ENCODE measurements at regions not wholly inside any gene's neighbourhood (a gene's known extent, or its start where the extent isn't known, plus 50 kb on each side); places are given as distances from the start of the nearest gene placed in this dataset.

DNA sequence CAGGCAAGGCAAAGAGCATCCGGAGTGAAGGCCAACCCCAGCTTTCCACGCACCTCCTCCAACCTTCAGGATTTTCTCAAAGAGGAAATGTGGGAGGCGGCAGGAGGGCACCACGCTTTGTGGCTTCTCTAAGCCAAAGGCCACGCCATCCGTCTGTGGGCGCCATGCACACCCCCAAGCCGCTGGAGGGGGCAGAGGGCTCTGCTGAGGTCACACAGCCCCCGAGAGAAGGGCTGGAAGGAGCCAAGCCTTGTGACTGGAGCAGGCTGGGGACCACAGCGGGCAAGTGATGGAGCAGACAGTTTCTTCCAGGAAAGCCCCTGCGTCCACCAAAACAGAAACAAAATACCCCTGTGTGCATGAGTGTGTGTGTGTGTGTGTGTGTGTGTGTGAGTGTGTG is 527.4 kb downstream of the BRD1 start:
- H3K27ac ChIP-seq (ENCODE audit: extremely low read depth, low read depth, low read length): no peak overlapping the region
- H3K9me3 ChIP-seq (ENCODE audit: control insufficient read depth, insufficient read depth, low read depth, low read length): no peaks in the 10 kb centered on the region
- POLR2A ChIA-PET: no interaction called here
- H3K4me3 ChIP-seq (ENCODE audit: low read depth, low read length): no peak overlapping the region
- CTCF ChIA-PET: no interaction called here
- no peaks in the 10 kb centered on the region for H3K36me3 ChIP-seq (ENCODE audit: control insufficient read depth in 2 of 2, insufficient read depth in 1 of 2, low read length in 2 of 2)
- no peak for TF ChIP-seq SP2 (tag by site-specific recombination; IDR thresholded peaks at IDR 0.05)
- TF ChIP-seq, protein P1, sequence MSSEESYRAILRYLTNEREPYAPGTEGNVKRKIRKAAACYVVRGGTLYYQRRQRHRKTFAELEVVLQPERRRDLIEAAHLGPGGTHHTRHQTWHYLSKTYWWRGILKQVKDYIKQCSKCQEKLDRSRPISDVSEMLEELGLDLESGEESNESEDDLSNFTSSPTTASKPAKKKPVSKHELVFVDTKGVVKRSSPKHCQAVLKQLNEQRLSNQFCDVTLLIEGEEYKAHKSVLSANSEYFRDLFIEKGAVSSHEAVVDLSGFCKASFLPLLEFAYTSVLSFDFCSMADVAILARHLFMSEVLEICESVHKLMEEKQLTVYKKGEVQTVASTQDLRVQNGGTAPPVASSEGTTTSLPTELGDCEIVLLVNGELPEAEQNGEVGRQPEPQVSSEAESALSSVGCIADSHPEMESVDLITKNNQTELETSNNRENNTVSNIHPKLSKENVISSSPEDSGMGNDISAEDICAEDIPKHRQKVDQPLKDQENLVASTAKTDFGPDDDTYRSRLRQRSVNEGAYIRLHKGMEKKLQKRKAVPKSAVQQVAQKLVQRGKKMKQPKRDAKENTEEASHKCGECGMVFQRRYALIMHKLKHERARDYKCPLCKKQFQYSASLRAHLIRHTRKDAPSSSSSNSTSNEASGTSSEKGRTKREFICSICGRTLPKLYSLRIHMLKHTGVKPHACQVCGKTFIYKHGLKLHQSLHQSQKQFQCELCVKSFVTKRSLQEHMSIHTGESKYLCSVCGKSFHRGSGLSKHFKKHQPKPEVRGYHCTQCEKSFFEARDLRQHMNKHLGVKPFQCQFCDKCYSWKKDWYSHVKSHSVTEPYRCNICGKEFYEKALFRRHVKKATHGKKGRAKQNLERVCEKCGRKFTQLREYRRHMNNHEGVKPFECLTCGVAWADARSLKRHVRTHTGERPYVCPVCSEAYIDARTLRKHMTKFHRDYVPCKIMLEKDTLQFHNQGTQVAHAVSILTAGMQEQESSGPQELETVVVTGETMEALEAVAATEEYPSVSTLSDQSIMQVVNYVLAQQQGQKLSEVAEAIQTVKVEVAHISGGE (tag by site-specific recombination; conservative IDR thresholded peaks at IDR 0.05; ENCODE audit: low read depth): no peak
- no peak for TF ChIP-seq ZNF140 (tag by site-specific recombination; IDR thresholded peaks at IDR 0.05)
- TF ChIP-seq ZBTB17 (tag by site-specific recombination; IDR thresholded peaks at IDR 0.05): no peak
- no peak for TF ChIP-seq ZNF202 (tag by site-specific recombination; IDR thresholded peaks at IDR 0.05; ENCODE audit: borderline replicate concordance)
- TF ChIP-seq PBX3 (CRISPR knock-in tag; IDR thresholded peaks at IDR 0.05): no peak
- no peak for TF ChIP-seq ZNF404 (tag by site-specific recombination; IDR thresholded peaks at IDR 0.05)
- no peak for TF ChIP-seq ZNF175 (tag by site-specific recombination; IDR thresholded peaks at IDR 0.05)
- no peak for TF ChIP-seq WT1 (tag by site-specific recombination; IDR thresholded peaks at IDR 0.05)
- TF ChIP-seq YY2 (tag by site-specific recombination; IDR thresholded peaks at IDR 0.05): no peak
- TF ChIP-seq ZNF621 (tag by site-specific recombination; IDR thresholded peaks at IDR 0.05): no peak
- no peak for TF ChIP-seq ZNF518A (tag by site-specific recombination; conservative IDR thresholded peaks at IDR 0.05; ENCODE audit: low read depth)
- TF ChIP-seq ZNF776 (tag by site-specific recombination; IDR thresholded peaks at IDR 0.05; ENCODE audit: borderline replicate concordance): no peak
- TF ChIP-seq ATF2 (tag by site-specific recombination; IDR thresholded peaks at IDR 0.05; ENCODE audit: low read depth): no peak
- no peak for TF ChIP-seq OSR2 (tag by site-specific recombination; IDR thresholded peaks at IDR 0.05)
- H3K4me1 ChIP-seq (ENCODE audit: control insufficient read depth, insufficient read depth, low read length): no peaks in the 10 kb centered on the region

DNA sequence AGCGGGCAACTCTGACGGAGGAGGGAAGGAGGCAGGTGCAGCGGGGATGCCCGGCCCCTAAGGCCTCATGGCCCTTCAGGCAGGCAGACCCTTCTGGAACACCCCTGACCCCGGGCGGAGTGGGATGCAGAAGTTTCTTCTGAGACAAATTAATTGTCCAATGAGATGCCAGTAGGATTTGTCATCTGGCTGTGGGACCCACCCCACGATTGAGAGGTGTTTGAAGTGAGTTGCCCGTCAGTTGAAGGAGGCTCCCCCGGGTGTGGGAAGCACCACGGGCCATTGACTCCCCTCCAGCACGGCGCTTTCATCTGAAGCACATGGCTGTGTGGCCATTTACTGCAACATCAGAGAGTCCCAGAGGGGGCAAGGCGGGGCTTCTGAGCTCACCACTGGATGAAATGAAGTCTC is 527.8 kb downstream of the BRD1 start:
- CTCF ChIA-PET: no interaction called here

More for the DNA sequence above, 527.8 kb downstream of the BRD1 start:
- TF ChIP-seq ZNF677 (tag by site-specific recombination; IDR thresholded peaks at IDR 0.05): no peak
- no peak for TF ChIP-seq YY2 (tag by site-specific recombination; IDR thresholded peaks at IDR 0.05)
- TF ChIP-seq ZNF221 (tag by site-specific recombination; IDR thresholded peaks at IDR 0.05; ENCODE audit: borderline replicate concordance): no peak
- no peak for TF ChIP-seq ZNF830 (tag by site-specific recombination; IDR thresholded peaks at IDR 0.05; ENCODE audit: low read depth)
- no peak for TF ChIP-seq KLF1 (tag by site-specific recombination; IDR thresholded peaks at IDR 0.05)
- no peak for TF ChIP-seq ZNF792 (tag by site-specific recombination; IDR thresholded peaks at IDR 0.05)
- POLR2A ChIA-PET: interaction anchor here (0.6 kb wide), 1 partner anchor 412 kb away, joined by 6 read pairs; no protein-coding TSS in a partner anchor
- Histone ChIP-seq H3K27ac (ENCODE audit: extremely low read depth, low read depth, low read length) (no peak overlapping the region), H3K4me1 (ENCODE audit: control insufficient read depth, insufficient read depth, low read length) (no peaks in the 10 kb centered on the region), H3K9me3 (ENCODE audit: control insufficient read depth, insufficient read depth, low read depth, low read length) (no peaks in the 10 kb centered on the region), H3K36me3 (ENCODE audit: control insufficient read depth in 2 of 2, insufficient read depth in 1 of 2, low read length in 2 of 2) (no peaks in the 10 kb centered on the region), H3K4me3 (ENCODE audit: low read depth, low read length) (no peak overlapping the region)
